Activated T-cell treated with anti-CD3 and anti-CD28 coated beads, Interleukin-2, amount 50 U/mL, for 1 hour (primary cell): ENCODE measurements at regions not wholly inside any gene's neighbourhood (a gene's known extent, or its start where the extent isn't known, plus 50 kb on each side); places are given as distances from the start of the nearest gene placed in this dataset.

ENCODE experiments used
- DNase-seq: peaks from one replicate; pipeline ENCODE4 v3.0.0-alpha.2; 2020

GRCh38 chr2:195037045-195037444 lies 620.0 kb upstream of the SLC39A10 start:
- DNase-seq: no peak

- DNase-seq: no peak
These were observed 625.6 kb upstream of the SLC39A10 start for GRCh38 chr2:195031411-195031810.

GRCh38 chr2:195029804-195030654 lies 627.0 kb upstream of the SLC39A10 start:
- no peak for DNase-seq

- no peak for DNase-seq
These were observed 629.1 kb upstream of the SLC39A10 start for GRCh38 chr2:195027947-195028346.

- no peak for DNase-seq
These were observed 630.8 kb upstream of the SLC39A10 start for GRCh38 chr2:195026261-195026660.

GRCh38 chr2:195022508-195022830 lies 634.6 kb upstream of the SLC39A10 start:
- no peak for DNase-seq

- DNase-seq: no peak
These were observed 635.1 kb upstream of the SLC39A10 start for GRCh38 chr2:195021711-195022507.

GRCh38 chr2:195018462-195018861 lies 638.6 kb upstream of the SLC39A10 start:
- DNase-seq: no peak

GRCh38 chr2:195017890-195018289 lies 639.1 kb upstream of the SLC39A10 start:
- no peak for DNase-seq

- no peak for DNase-seq
These were observed 640.2 kb upstream of the SLC39A10 start for GRCh38 chr2:195016841-195017240.

- DNase-seq: no peak
These were observed 647.8 kb upstream of the SLC39A10 start for GRCh38 chr2:195009202-195009601.

- no peak for DNase-seq
These were observed 650.2 kb upstream of the SLC39A10 start for GRCh38 chr2:195006856-195007255.

- DNase-seq: no peak
These were observed 653.0 kb upstream of the SLC39A10 start for GRCh38 chr2:195003881-195004471.

GRCh38 chr2:195001924-195002323 lies 655.1 kb upstream of the SLC39A10 start:
- DNase-seq: no peak

GRCh38 chr2:194999771-195000170 lies 657.3 kb upstream of the SLC39A10 start:
- DNase-seq: no peak

GRCh38 chr2:194992648-194993047 lies 664.4 kb upstream of the SLC39A10 start:
- no peak for DNase-seq

- DNase-seq: no peak
These were observed 671.8 kb upstream of the SLC39A10 start for GRCh38 chr2:194985258-194985657.

GRCh38 chr2:194962254-194962653 lies 694.8 kb upstream of the SLC39A10 start:
- DNase-seq: no peak

- no peak for DNase-seq
These were observed 702.8 kb upstream of the SLC39A10 start for GRCh38 chr2:194954218-194954617.

GRCh38 chr2:194946826-194947225 lies 710.2 kb upstream of the SLC39A10 start:
- DNase-seq: no peak

GRCh38 chr2:194938066-194938465 lies 719.0 kb upstream of the SLC39A10 start:
- no peak for DNase-seq

GRCh38 chr2:194927489-194927888 lies 729.5 kb upstream of the SLC39A10 start:
- no peak for DNase-seq

GRCh38 chr2:194926873-194927272 lies 730.2 kb upstream of the SLC39A10 start:
- DNase-seq: no peak

- DNase-seq: no peak
These were observed 731.3 kb upstream of the SLC39A10 start for GRCh38 chr2:194925742-194926141.
